GM18499 (cell line): ENCODE measurements at regions not wholly inside any gene's neighbourhood (a gene's known extent, or its start where the extent isn't known, plus 50 kb on each side); places are given as distances from the start of the nearest gene placed in this dataset.
"Not testable (repeated sequence)": the region's sequence is repeated elsewhere in the genome, so short reads cannot be mapped to it uniquely, and the experiment has no call there.

Experiments
- ATAC-seq: cut with Tn5 transposase; IDR thresholded peaks from one replicate; pipeline ENCODE4 v1.9.1; 2021; ENCODE audit warnings: moderate number of reproducible peaks; ENCODE audit not compliant: insufficient read depth, unreplicated experiment

- ATAC-seq, result no peak
Measured at GRCh38 chr21:14690886-14691285, 144.8 kb upstream of the SAMSN1 start.

- no peak for ATAC-seq
Measured at GRCh38 chr21:14688936-14689335, 142.8 kb upstream of the SAMSN1 start.

GRCh38 chr21:14688412-14688811, 142.3 kb upstream of the SAMSN1 start:
- ATAC-seq, result no peak

GRCh38 chr21:14687268-14687625, 141.1 kb upstream of the SAMSN1 start:
- ATAC-seq, result peak; percentile 49

GRCh38 chr21:14686466-14687267, 140.6 kb upstream of the SAMSN1 start:
- peak; percentile 39 for ATAC-seq

- ATAC-seq, result no peak
Measured at GRCh38 chr21:14685568-14685967, 139.5 kb upstream of the SAMSN1 start.

GRCh38 chr21:14684071-14684470, 138.0 kb upstream of the SAMSN1 start:
- no peak for ATAC-seq

- ATAC-seq, result no peak
Measured at GRCh38 chr21:14683063-14683462, 136.9 kb upstream of the SAMSN1 start.

GRCh38 chr21:14678973-14679574, 133.0 kb upstream of the SAMSN1 start:
- no peak for ATAC-seq

GRCh38 chr21:14677639-14678179, 131.6 kb upstream of the SAMSN1 start:
- no peak for ATAC-seq

GRCh38 chr21:14677013-14677412, 130.9 kb upstream of the SAMSN1 start:
- ATAC-seq, result no peak

- ATAC-seq, result peak; percentile 41
Measured at GRCh38 chr21:14675774-14676530, 129.8 kb upstream of the SAMSN1 start.

GRCh38 chr21:14673649-14674048, 127.5 kb upstream of the SAMSN1 start:
- no peak for ATAC-seq

GRCh38 chr21:14672466-14672865, 126.4 kb upstream of the SAMSN1 start:
- ATAC-seq, result no peak

GRCh38 chr21:14670409-14670808, 124.3 kb upstream of the SAMSN1 start:
- ATAC-seq, result no peak

GRCh38 chr21:14669092-14669491, 123.0 kb upstream of the SAMSN1 start:
- not testable (repeated sequence) for ATAC-seq

GRCh38 chr21:14657241-14658008, 111.3 kb upstream of the SAMSN1 start:
- ATAC-seq, result no peak

GRCh38 chr21:14646893-14647292, 100.8 kb upstream of the SAMSN1 start:
- ATAC-seq, result no peak

- ATAC-seq, result no peak
Measured at GRCh38 chr21:14645702-14646101, 99.6 kb upstream of the SAMSN1 start.

GRCh38 chr21:14632359-14632758, 86.2 kb upstream of the SAMSN1 start:
- ATAC-seq, result no peak
